ENCODE measurements at regions not wholly inside any gene's neighbourhood (a gene's known extent, or its start where the extent isn't known, plus 50 kb on each side); places are given as distances from the start of the nearest gene placed in this dataset.

DNA sequence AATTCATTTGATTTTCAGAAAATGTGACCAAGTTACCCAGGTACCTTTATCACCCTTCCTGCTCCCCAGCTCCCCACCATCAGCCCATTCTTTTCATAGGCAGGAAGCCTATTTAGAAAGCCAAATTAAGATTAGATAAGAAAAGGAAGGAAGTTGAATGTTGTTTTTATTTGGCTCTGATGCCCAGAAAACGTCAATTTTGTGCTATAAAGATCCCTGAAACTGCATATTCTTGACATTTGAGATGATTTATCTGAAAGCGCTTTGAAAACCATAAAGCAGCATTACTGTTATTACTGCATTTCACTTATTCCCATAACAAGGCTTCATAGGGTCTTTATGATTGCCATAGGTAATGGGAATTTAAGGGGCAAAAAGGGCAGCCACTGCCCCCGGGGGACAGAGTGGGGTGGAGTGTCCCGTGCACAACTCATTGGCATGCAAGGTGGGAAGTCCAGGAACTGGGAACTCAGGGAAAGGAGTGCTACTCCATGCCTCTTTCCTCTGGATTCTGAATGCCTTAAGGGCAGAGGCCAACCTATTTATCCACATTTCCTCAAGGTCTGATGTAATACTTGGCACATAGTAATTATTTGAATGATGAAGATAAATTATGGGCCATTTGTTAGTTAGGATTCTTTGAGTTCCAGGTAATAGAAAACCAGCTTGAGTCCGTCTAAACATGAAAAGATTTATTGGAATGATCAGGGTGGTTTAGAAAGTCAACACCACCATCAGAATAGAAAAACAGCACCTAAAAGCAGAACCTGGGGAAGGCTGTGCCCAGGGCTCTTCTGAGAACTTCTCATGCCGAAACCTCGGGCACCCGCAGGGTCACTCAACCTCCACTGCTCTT lies 100.6 kb upstream of the ELMO1 start:
- Histone ChIP-seq H3K9me3 (ENCODE audit: control insufficient read depth, insufficient read depth, low read depth, low read length) (no peaks in the 10 kb centered on the region), H3K4me1 (ENCODE audit: control insufficient read depth, insufficient read depth, low read length) (peaks cover 20% of the 10 kb centered on the region), H3K36me3 (ENCODE audit: control insufficient read depth in 2 of 2, insufficient read depth in 1 of 2, low read length in 2 of 2) (no peaks in the 10 kb centered on the region), H3K4me3 (ENCODE audit: low read depth, low read length) (no peak overlapping the region), H3K27ac (ENCODE audit: extremely low read depth, low read depth, low read length) (no peak overlapping the region; the same call in 1 of the 2 replicates)
- CTCF ChIA-PET = interaction anchor here (1.6 kb wide), 1 partner anchor 54 kb away, joined by 6 read pairs; no protein-coding TSS in a partner anchor
- POLR2A ChIA-PET = no interaction called here
- no peak for TF ChIP-seq ZNF132 (tag by site-specific recombination; IDR thresholded peaks at IDR 0.05; ENCODE audit: borderline replicate concordance)
- no peak for TF ChIP-seq ZFP3 (tag by site-specific recombination; IDR thresholded peaks at IDR 0.05; ENCODE audit: low read depth)
- TF ChIP-seq ZNF114 (tag by site-specific recombination; IDR thresholded peaks at IDR 0.05) = no peak
- no peak for TF ChIP-seq BCL11A (tag by site-specific recombination; IDR thresholded peaks at IDR 0.05; ENCODE audit: low read depth)
- TF ChIP-seq ZNF311 (tag by site-specific recombination; IDR thresholded peaks at IDR 0.05; ENCODE audit: borderline replicate concordance) = no peak
- TF ChIP-seq ZNF341 (tag by site-specific recombination; IDR thresholded peaks at IDR 0.05; ENCODE audit: low read depth) = peak; percentile 67
- no peak for TF ChIP-seq ZSCAN16 (tag by site-specific recombination; IDR thresholded peaks at IDR 0.05)
- no peak for TF ChIP-seq OVOL3 (tag by site-specific recombination; IDR thresholded peaks at IDR 0.05)
- TF ChIP-seq ZNF677 (tag by site-specific recombination; IDR thresholded peaks at IDR 0.05) = no peak
- no peak for TF ChIP-seq SALL2 (tag by site-specific recombination; IDR thresholded peaks at IDR 0.05; ENCODE audit: borderline replicate concordance)
- TF ChIP-seq ZNF501 (tag by site-specific recombination; IDR thresholded peaks at IDR 0.05) = no peak
- TF ChIP-seq ZNF157 (tag by site-specific recombination; IDR thresholded peaks at IDR 0.05) = no peak
- no peak for TF ChIP-seq PRDM1 (tag by site-specific recombination; IDR thresholded peaks at IDR 0.05)
- no peak for TF ChIP-seq AEBP2 (tag by site-specific recombination; IDR thresholded peaks at IDR 0.05; ENCODE audit: borderline replicate concordance)
- TF ChIP-seq, protein P1, sequence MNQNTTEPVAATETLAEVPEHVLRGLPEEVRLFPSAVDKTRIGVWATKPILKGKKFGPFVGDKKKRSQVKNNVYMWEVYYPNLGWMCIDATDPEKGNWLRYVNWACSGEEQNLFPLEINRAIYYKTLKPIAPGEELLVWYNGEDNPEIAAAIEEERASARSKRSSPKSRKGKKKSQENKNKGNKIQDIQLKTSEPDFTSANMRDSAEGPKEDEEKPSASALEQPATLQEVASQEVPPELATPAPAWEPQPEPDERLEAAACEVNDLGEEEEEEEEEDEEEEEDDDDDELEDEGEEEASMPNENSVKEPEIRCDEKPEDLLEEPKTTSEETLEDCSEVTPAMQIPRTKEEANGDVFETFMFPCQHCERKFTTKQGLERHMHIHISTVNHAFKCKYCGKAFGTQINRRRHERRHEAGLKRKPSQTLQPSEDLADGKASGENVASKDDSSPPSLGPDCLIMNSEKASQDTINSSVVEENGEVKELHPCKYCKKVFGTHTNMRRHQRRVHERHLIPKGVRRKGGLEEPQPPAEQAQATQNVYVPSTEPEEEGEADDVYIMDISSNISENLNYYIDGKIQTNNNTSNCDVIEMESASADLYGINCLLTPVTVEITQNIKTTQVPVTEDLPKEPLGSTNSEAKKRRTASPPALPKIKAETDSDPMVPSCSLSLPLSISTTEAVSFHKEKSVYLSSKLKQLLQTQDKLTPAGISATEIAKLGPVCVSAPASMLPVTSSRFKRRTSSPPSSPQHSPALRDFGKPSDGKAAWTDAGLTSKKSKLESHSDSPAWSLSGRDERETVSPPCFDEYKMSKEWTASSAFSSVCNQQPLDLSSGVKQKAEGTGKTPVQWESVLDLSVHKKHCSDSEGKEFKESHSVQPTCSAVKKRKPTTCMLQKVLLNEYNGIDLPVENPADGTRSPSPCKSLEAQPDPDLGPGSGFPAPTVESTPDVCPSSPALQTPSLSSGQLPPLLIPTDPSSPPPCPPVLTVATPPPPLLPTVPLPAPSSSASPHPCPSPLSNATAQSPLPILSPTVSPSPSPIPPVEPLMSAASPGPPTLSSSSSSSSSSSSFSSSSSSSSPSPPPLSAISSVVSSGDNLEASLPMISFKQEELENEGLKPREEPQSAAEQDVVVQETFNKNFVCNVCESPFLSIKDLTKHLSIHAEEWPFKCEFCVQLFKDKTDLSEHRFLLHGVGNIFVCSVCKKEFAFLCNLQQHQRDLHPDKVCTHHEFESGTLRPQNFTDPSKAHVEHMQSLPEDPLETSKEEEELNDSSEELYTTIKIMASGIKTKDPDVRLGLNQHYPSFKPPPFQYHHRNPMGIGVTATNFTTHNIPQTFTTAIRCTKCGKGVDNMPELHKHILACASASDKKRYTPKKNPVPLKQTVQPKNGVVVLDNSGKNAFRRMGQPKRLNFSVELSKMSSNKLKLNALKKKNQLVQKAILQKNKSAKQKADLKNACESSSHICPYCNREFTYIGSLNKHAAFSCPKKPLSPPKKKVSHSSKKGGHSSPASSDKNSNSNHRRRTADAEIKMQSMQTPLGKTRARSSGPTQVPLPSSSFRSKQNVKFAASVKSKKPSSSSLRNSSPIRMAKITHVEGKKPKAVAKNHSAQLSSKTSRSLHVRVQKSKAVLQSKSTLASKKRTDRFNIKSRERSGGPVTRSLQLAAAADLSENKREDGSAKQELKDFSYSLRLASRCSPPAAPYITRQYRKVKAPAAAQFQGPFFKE (tag by site-specific recombination; IDR thresholded peaks at IDR 0.05; ENCODE audit: borderline replicate concordance) = no peak
- peak; percentile 39; the same call in 1 of the 2 replicates for TF ChIP-seq PRDM10 (tag by site-specific recombination; IDR thresholded peaks at IDR 0.05)
- no peak for TF ChIP-seq ZNF768 (tag by site-specific recombination; IDR thresholded peaks at IDR 0.05)
- no peak for TF ChIP-seq ZNF600 (tag by site-specific recombination; IDR thresholded peaks at IDR 0.05)
- TF ChIP-seq ZNF140 (tag by site-specific recombination; IDR thresholded peaks at IDR 0.05) = no peak
- no peak for TF ChIP-seq ZNF239 (tag by site-specific recombination; IDR thresholded peaks at IDR 0.05)
- TF ChIP-seq ZNF777 (tag by site-specific recombination; IDR thresholded peaks at IDR 0.05; ENCODE audit: borderline replicate concordance) = no peak
- TF ChIP-seq ZNF37A (tag by site-specific recombination; IDR thresholded peaks at IDR 0.05) = no peak
- no peak for TF ChIP-seq ZNF548 (tag by site-specific recombination; IDR thresholded peaks at IDR 0.05)
- TF ChIP-seq, protein P2, sequence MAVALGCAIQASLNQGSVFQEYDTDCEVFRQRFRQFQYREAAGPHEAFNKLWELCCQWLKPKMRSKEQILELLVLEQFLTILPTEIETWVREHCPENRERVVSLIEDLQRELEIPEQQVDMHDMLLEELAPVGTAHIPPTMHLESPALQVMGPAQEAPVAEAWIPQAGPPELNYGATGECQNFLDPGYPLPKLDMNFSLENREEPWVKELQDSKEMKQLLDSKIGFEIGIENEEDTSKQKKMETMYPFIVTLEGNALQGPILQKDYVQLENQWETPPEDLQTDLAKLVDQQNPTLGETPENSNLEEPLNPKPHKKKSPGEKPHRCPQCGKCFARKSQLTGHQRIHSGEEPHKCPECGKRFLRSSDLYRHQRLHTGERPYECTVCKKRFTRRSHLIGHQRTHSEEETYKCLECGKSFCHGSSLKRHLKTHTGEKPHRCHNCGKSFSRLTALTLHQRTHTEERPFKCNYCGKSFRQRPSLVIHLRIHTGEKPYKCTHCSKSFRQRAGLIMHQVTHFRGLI (tag by site-specific recombination; IDR thresholded peaks at IDR 0.05) = no peak
- TF ChIP-seq ZBTB8A (tag by site-specific recombination; IDR thresholded peaks at IDR 0.05) = peak; percentile 42; the same call in 1 of the 2 replicates

Measured in HEK293 (cell line).